Sigmoid colon (tissue), 6 donors: ENCODE measurements at regions not wholly inside any gene's neighbourhood (a gene's known extent, or its start where the extent isn't known, plus 50 kb on each side); places are given as distances from the start of the nearest gene placed in this dataset.

Experiments used
- DNase-seq: peaks from one replicate; pipeline ENCODE4 v3.0.0-alpha.2; 2019
- H3K27ac ChIP-seq, 4 donors: fragments of 200-600 bp; sonication (generic); one replicate each; pipeline ENCODE4 v1.5.1; 2016 to 2019; ENCODE audit warnings: mild to moderate bottlenecking in 1 of 4
- H3K27me3 ChIP-seq, 3 donors: fragments of 200-600 bp; sonication (generic); one replicate each; pipeline ENCODE4 v1.5.1; 2019; ENCODE audit warnings: mild to moderate bottlenecking in 1 of 3
- H3K36me3 ChIP-seq, 4 donors: fragments of 200-600 bp; sonication (generic); one replicate each; pipeline ENCODE4 v1.5.1; 2016 to 2019
- H3K4me1 ChIP-seq, 4 donors: fragments of 200-600 bp; sonication (generic); one replicate each; pipeline ENCODE4 v1.5.1; 2017 to 2019
- H3K4me3 ChIP-seq, 4 donors: fragments of 200-600 bp; sonication (generic); one replicate each; pipeline ENCODE4 v1.5.1; 2017 to 2019; ENCODE audit warnings: mild to moderate bottlenecking in 2 of 4, moderate library complexity in 1 of 4
- H3K9me3 ChIP-seq, 4 donors: fragments of 200-600 bp in 3 of 4; sonication (generic) in 3 of 4; one replicate each; pipeline versions ENCODE4 v1.5.1 to v1.6.1; 2013 to 2019
- CTCF ChIP-seq, 4 experiments: fragments of 450-650 bp in 3 of 4; fragments of 200-600 bp in 1 of 4; IDR thresholded peaks; one replicate each; pipeline ENCODE4 v1.5.1; 2016 to 2019; ENCODE audit warnings: antibody characterized with exemption in 4 of 4, mild to moderate bottlenecking in 3 of 4, moderate library complexity in 2 of 4
- EP300 ChIP-seq, 4 donors: sonication (generic); formaldehyde crosslinking; IDR thresholded peaks; one replicate each; pipeline ENCODE4 v1.6.1; 2017; ENCODE audit warnings: antibody characterized with exemption in 4 of 4
- POLR2A ChIP-seq, 2 donors: fragments of 450-650 bp; IDR thresholded peaks; one replicate each; pipeline ENCODE4 v1.6.1; 2016; ENCODE audit warnings: antibody characterized with exemption in 2 of 2, mild to moderate bottlenecking in 2 of 2, moderate library complexity in 2 of 2
- POLR2AphosphoS5 ChIP-seq, 4 donors: sonication (generic); formaldehyde crosslinking; IDR thresholded peaks; one replicate each; pipeline ENCODE4 v1.6.1; 2017; ENCODE audit warnings: antibody characterized with exemption in 4 of 4
- WGBS, 2 donors: extraction: QIAGEN DNeasy Blood & Tissue Kit; methylation state at CpG; one replicate each; pipeline ENCODE4 v1.1.7; 2013; 5-methylcytosine and 5-hydroxymethylcytosine counted together
- intact Hi-C: fragments of 100-400 bp; cut with DNase I; formaldehyde crosslinking; loops from one replicate; pipeline ENCODE4 v1.15.1; 2023
- donor health status: healthy with polysubstance abuse.
- donor health status: healthy.

DNA sequence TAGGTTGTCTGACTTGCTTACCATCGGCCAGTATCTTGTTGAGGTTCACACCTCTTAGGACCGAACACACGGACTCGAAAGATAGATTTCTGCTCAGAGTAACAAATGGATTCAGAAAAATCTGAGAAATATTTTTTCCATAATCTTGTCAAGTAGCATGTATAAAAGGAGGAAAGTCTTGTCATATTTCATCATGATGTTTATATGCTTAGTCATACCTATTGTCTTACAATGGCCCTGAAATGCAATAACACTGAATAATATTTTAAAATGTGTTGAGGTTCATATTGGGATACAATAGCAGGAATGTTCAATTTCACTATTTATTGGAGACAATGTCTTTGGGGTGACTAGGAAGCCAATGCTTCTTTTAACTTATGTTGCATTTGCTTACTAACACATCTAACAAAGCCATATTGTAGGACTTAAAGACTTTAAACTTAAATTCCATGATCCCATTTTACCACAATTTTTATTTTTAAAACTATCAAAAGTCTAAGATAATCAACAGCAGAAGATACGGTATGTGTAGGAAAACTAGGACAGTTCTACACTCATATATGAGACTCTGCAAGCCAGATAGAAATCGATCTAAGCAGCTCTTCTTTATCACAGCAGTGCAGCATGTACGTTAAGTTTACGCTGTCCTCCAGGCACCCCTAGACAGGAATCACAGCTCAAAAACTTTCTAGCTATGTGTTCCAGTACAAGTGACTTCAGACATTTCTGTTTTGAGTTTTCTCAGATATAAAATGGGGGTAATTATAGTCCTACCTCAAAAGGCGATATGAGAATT, 135.7 kb upstream of the CAV2 start:
- H3K27ac ChIP-seq: no peak overlapping the region
- no peak overlapping the region for H3K4me3 ChIP-seq
- peaks cover 0 to 5% (median 0%) of the 10 kb centered on the region in 4 donors for H3K4me1 ChIP-seq
- intact Hi-C loops: no loop called here
- H3K36me3 ChIP-seq: no peaks in the 10 kb centered on the region
- no peak for TF ChIP-seq CTCF (IDR thresholded peaks at IDR 0.05)
- TF ChIP-seq EP300 (IDR thresholded peaks at IDR 0.05): no peak
- no peak for TF ChIP-seq POLR2A (IDR thresholded peaks at IDR 0.05)
- TF ChIP-seq POLR2AphosphoS5 (IDR thresholded peaks at IDR 0.05): no peak
- no peak for DNase-seq
- H3K27me3 ChIP-seq: no peaks in the 10 kb centered on the region
- no peaks in the 10 kb centered on the region for H3K9me3 ChIP-seq
- 94 to 96% methylated on average over 9 of the region's 9 CpGs for WGBS, 2 donors

GRCh38 chr7:116364469-116364868, 135.1 kb upstream of the CAV2 start:
- Histone ChIP-seq H3K36me3 (no peaks in the 10 kb centered on the region), H3K4me3 (no peak overlapping the region), H3K27ac (no peak overlapping the region), H3K4me1 (peaks cover 0 to 8% (median under 1%) of the 10 kb centered on the region in 4 donors), H3K27me3 (no peaks in the 10 kb centered on the region), H3K9me3 (no peaks in the 10 kb centered on the region)
- no peak for DNase-seq
- TF ChIP-seq POLR2AphosphoS5 (IDR thresholded peaks at IDR 0.05) (no peak), CTCF (IDR thresholded peaks at IDR 0.05) (no peak), EP300 (IDR thresholded peaks at IDR 0.05) (no peak), POLR2A (IDR thresholded peaks at IDR 0.05) (no peak)
- 76 to 83% methylated on average over 2 of the region's 2 CpGs for WGBS, 2 donors
- intact Hi-C loops: no loop called here

GRCh38 chr7:116365797-116366196, 133.7 kb upstream of the CAV2 start:
- TF ChIP-seq CTCF (IDR thresholded peaks at IDR 0.05): no peak
- TF ChIP-seq POLR2AphosphoS5 (IDR thresholded peaks at IDR 0.05): no peak
- no peak for TF ChIP-seq EP300 (IDR thresholded peaks at IDR 0.05)
- TF ChIP-seq POLR2A (IDR thresholded peaks at IDR 0.05): no peak
- no peaks in the 10 kb centered on the region for H3K9me3 ChIP-seq
- 86 to 88% methylated on average over 5 of the region's 5 CpGs for WGBS, 2 donors
- no peak for DNase-seq
- no peaks in the 10 kb centered on the region for H3K36me3 ChIP-seq
- H3K27ac ChIP-seq: no peak overlapping the region
- H3K4me3 ChIP-seq: no peak overlapping the region
- H3K4me1 ChIP-seq: peaks cover 0 to 8% (median 4%) of the 10 kb centered on the region in 4 donors
- intact Hi-C loops: no loop called here
- H3K27me3 ChIP-seq: no peaks in the 10 kb centered on the region

- Histone ChIP-seq H3K4me1 (peaks cover 0 to 8% (median 4%) of the 10 kb centered on the region in 4 donors), H3K36me3 (no peaks in the 10 kb centered on the region), H3K4me3 (no peak overlapping the region), H3K27me3 (no peaks in the 10 kb centered on the region), H3K27ac (no peak overlapping the region), H3K9me3 (no peaks in the 10 kb centered on the region)
- intact Hi-C loops: no loop called here
- TF ChIP-seq EP300 (IDR thresholded peaks at IDR 0.05): no peak
- TF ChIP-seq CTCF (IDR thresholded peaks at IDR 0.05): no peak
- no peak for TF ChIP-seq POLR2AphosphoS5 (IDR thresholded peaks at IDR 0.05)
- TF ChIP-seq POLR2A (IDR thresholded peaks at IDR 0.05): no peak
- DNase-seq: no peak
- WGBS, 2 donors: 79 to 87% methylated on average over 4 of the region's 4 CpGs
These were observed 132.2 kb upstream of the CAV2 start for GRCh38 chr7:116367171-116367813.
